ENCODE measurements at regions not wholly inside any gene's neighbourhood (a gene's known extent, or its start where the extent isn't known, plus 50 kb on each side); places are given as distances from the start of the nearest gene placed in this dataset.

GRCh38 chr18:28581521-28582071, 404.7 kb upstream of the CDH2 start:
- no peak for DNase-seq (ENCODE audit: low spot score)

GRCh38 chr18:28576941-28577340, 400.0 kb upstream of the CDH2 start:
- in situ Hi-C loops (cut with MboI; ENCODE audit: low sequenced_read_pairs, unreplicated experiment) = no loop called here
- no peak for DNase-seq (ENCODE audit: low spot score)
- TF ChIP-seq CTCF (IDR thresholded peaks at IDR 0.05; ENCODE audit: borderline replicate concordance, control extremely low read depth, extremely low read depth, insufficient read depth, missing control alignments) = no peak

More at GRCh38 chr18:28581521-28582071, 404.7 kb upstream of the CDH2 start:
- in situ Hi-C loops (cut with MboI; ENCODE audit: low sequenced_read_pairs, unreplicated experiment) = no loop called here
- no peak for TF ChIP-seq CTCF (IDR thresholded peaks at IDR 0.05; ENCODE audit: borderline replicate concordance, control extremely low read depth, extremely low read depth, insufficient read depth, missing control alignments)

GRCh38 chr18:28575123-28575522, 398.2 kb upstream of the CDH2 start:
- DNase-seq (ENCODE audit: low spot score) = no peak
- no peak for TF ChIP-seq CTCF (IDR thresholded peaks at IDR 0.05; ENCODE audit: borderline replicate concordance, control extremely low read depth, extremely low read depth, insufficient read depth, missing control alignments)
- in situ Hi-C loops (cut with MboI; ENCODE audit: low sequenced_read_pairs, unreplicated experiment) = no loop called here

GRCh38 chr18:28574175-28574574, 397.2 kb upstream of the CDH2 start:
- no peak for DNase-seq (ENCODE audit: low spot score)
- TF ChIP-seq CTCF (IDR thresholded peaks at IDR 0.05; ENCODE audit: borderline replicate concordance, control extremely low read depth, extremely low read depth, insufficient read depth, missing control alignments) = no peak
- in situ Hi-C loops (cut with MboI; ENCODE audit: low sequenced_read_pairs, unreplicated experiment) = no loop called here

GRCh38 chr18:28571929-28572328, 395.0 kb upstream of the CDH2 start:
- no peak for TF ChIP-seq CTCF (IDR thresholded peaks at IDR 0.05; ENCODE audit: borderline replicate concordance, control extremely low read depth, extremely low read depth, insufficient read depth, missing control alignments)
- in situ Hi-C loops (cut with MboI; ENCODE audit: low sequenced_read_pairs, unreplicated experiment) = no loop called here
- no peak for DNase-seq (ENCODE audit: low spot score)

- DNase-seq (ENCODE audit: low spot score) = no peak
- in situ Hi-C loops (cut with MboI; ENCODE audit: low sequenced_read_pairs, unreplicated experiment) = no loop called here
- TF ChIP-seq CTCF (IDR thresholded peaks at IDR 0.05; ENCODE audit: borderline replicate concordance, control extremely low read depth, extremely low read depth, insufficient read depth, missing control alignments) = no peak
These were observed 383.4 kb upstream of the CDH2 start for GRCh38 chr18:28560331-28560730.
